HG03135 (cell line): ENCODE measurements at regions not wholly inside any gene's neighbourhood (a gene's known extent, or its start where the extent isn't known, plus 50 kb on each side); places are given as distances from the start of the nearest gene placed in this dataset.

Experiments
- ATAC-seq: cut with Tn5 transposase; IDR thresholded peaks from one replicate; pipeline ENCODE4 v1.9.1; 2021; ENCODE audit warnings: mild to moderate bottlenecking, moderate library complexity; ENCODE audit not compliant: unreplicated experiment

- ATAC-seq: no peak
Observed at GRCh38 chr2:128380061-128380889, 61.6 kb upstream of the HS6ST1 start.

- no peak for ATAC-seq
Observed at GRCh38 chr2:128380961-128381938, 62.6 kb upstream of the HS6ST1 start.

GRCh38 chr2:128384446-128384845, 65.8 kb upstream of the HS6ST1 start:
- no peak for ATAC-seq

GRCh38 chr2:128384956-128385355, 66.3 kb upstream of the HS6ST1 start:
- no peak for ATAC-seq

GRCh38 chr2:128385365-128385764, 66.7 kb upstream of the HS6ST1 start:
- no peak for ATAC-seq

GRCh38 chr2:128386066-128386465, 67.4 kb upstream of the HS6ST1 start:
- no peak for ATAC-seq

- no peak for ATAC-seq
Observed at GRCh38 chr2:128388499-128388941, 69.9 kb upstream of the HS6ST1 start.

GRCh38 chr2:128389388-128390086, 70.9 kb upstream of the HS6ST1 start:
- no peak for ATAC-seq

- ATAC-seq: no peak
Observed at GRCh38 chr2:128390256-128390990, 71.8 kb upstream of the HS6ST1 start.

- ATAC-seq: no peak
Observed at GRCh38 chr2:128390991-128391630, 72.4 kb upstream of the HS6ST1 start.

GRCh38 chr2:128391679-128392078, 73.0 kb upstream of the HS6ST1 start:
- no peak for ATAC-seq

- ATAC-seq: no peak
Observed at GRCh38 chr2:128392207-128392606, 73.5 kb upstream of the HS6ST1 start.

- no peak for ATAC-seq
Observed at GRCh38 chr2:128394007-128394730, 75.5 kb upstream of the HS6ST1 start.

- no peak for ATAC-seq
Observed at GRCh38 chr2:128395196-128395595, 76.5 kb upstream of the HS6ST1 start.

GRCh38 chr2:128395640-128396499, 77.2 kb upstream of the HS6ST1 start:
- no peak for ATAC-seq

- ATAC-seq: no peak
Observed at GRCh38 chr2:128396500-128396891, 77.8 kb upstream of the HS6ST1 start.

- ATAC-seq: no peak
Observed at GRCh38 chr2:128396946-128397345, 78.3 kb upstream of the HS6ST1 start.

- no peak for ATAC-seq
Observed at GRCh38 chr2:128399256-128399655, 80.6 kb upstream of the HS6ST1 start.
